ENCODE measurements at regions not wholly inside any gene's neighbourhood (a gene's known extent, or its start where the extent isn't known, plus 50 kb on each side); places are given as distances from the start of the nearest gene placed in this dataset.

- no peak for DNase-seq
- H3K9ac ChIP-seq (ENCODE audit: extremely low read depth, low read length, poor library complexity, severe bottlenecking): no peak overlapping the region
- H3K4me1 ChIP-seq (ENCODE audit: control insufficient read depth, insufficient read depth, low read length): no peaks in the 10 kb centered on the region
- no peaks in the 10 kb centered on the region for H3K36me3 ChIP-seq (ENCODE audit: control insufficient read depth, insufficient read depth, low read length)
- Mint-ChIP-seq H3K4me1 (no peaks in the 10 kb centered on the region), H3K4me3 (no peak overlapping the region), H3K36me3 (ENCODE audit: low read depth) (no peaks in the 10 kb centered on the region), H3K27ac (no peak overlapping the region), H3K27me3 (ENCODE audit: insufficient read depth) (no peaks in the 10 kb centered on the region), H3K9me3 (no peaks in the 10 kb centered on the region)
- H3K4me3 ChIP-seq (ENCODE audit: low read length): no peak overlapping the region
- no peaks in the 10 kb centered on the region for H3K27me3 ChIP-seq (ENCODE audit: control insufficient read depth, insufficient read depth, low read length, poor library complexity, severe bottlenecking)
- no peaks in the 10 kb centered on the region for H3K9me3 ChIP-seq (ENCODE audit: control insufficient read depth, low read length)
- no peak for TF ChIP-seq CTCF (conservative IDR thresholded peaks at IDR 0.05)
- H3K27ac ChIP-seq (ENCODE audit: low read depth, low read length): no peak overlapping the region
These were observed 234.7 kb upstream of the ZPLD1 start for GRCh38 chr3:102200126-102200525.

GRCh38 chr3:102200560-102200959 lies 234.3 kb upstream of the ZPLD1 start:
- Mint-ChIP-seq H3K27ac (no peak overlapping the region), H3K4me3 (no peak overlapping the region), H3K36me3 (ENCODE audit: low read depth) (no peaks in the 10 kb centered on the region), H3K4me1 (no peaks in the 10 kb centered on the region), H3K9me3 (no peaks in the 10 kb centered on the region), H3K27me3 (ENCODE audit: insufficient read depth) (no peaks in the 10 kb centered on the region)
- H3K9me3 ChIP-seq (ENCODE audit: control insufficient read depth, low read length): no peaks in the 10 kb centered on the region
- no peak overlapping the region for H3K9ac ChIP-seq (ENCODE audit: extremely low read depth, low read length, poor library complexity, severe bottlenecking)
- H3K27me3 ChIP-seq (ENCODE audit: control insufficient read depth, insufficient read depth, low read length, poor library complexity, severe bottlenecking): no peaks in the 10 kb centered on the region
- no peak for TF ChIP-seq CTCF (conservative IDR thresholded peaks at IDR 0.05)
- no peak overlapping the region for H3K4me3 ChIP-seq (ENCODE audit: low read length)
- H3K4me1 ChIP-seq (ENCODE audit: control insufficient read depth, insufficient read depth, low read length): no peaks in the 10 kb centered on the region
- no peak for DNase-seq
- H3K27ac ChIP-seq (ENCODE audit: low read depth, low read length): no peak overlapping the region
- no peaks in the 10 kb centered on the region for H3K36me3 ChIP-seq (ENCODE audit: control insufficient read depth, insufficient read depth, low read length)

GRCh38 chr3:102205647-102206046 lies 229.2 kb upstream of the ZPLD1 start:
- H3K27me3 Mint-ChIP-seq (ENCODE audit: insufficient read depth): no peaks in the 10 kb centered on the region
- Histone ChIP-seq H3K36me3 (ENCODE audit: control insufficient read depth, insufficient read depth, low read length) (no peaks in the 10 kb centered on the region), H3K27me3 (ENCODE audit: control insufficient read depth, insufficient read depth, low read length, poor library complexity, severe bottlenecking) (no peaks in the 10 kb centered on the region), H3K27ac (ENCODE audit: low read depth, low read length) (no peak overlapping the region), H3K4me3 (ENCODE audit: low read length) (no peak overlapping the region), H3K4me1 (ENCODE audit: control insufficient read depth, insufficient read depth, low read length) (no peaks in the 10 kb centered on the region), H3K9me3 (ENCODE audit: control insufficient read depth, low read length) (peaks cover 7% of the 10 kb centered on the region), H3K9ac (ENCODE audit: extremely low read depth, low read length, poor library complexity, severe bottlenecking) (no peak overlapping the region)
- 94% methylated on average over 1 of the region's 1 CpG; no CpG with 5 or more reads in 1 of the 2 experiments for WGBS, 2 experiments (ENCODE audit: insufficient coverage in 1 of 2, insufficient read length in 1 of 2)
- no peak for DNase-seq
- no peak overlapping the region for H3K4me3 Mint-ChIP-seq
- peaks cover 3% of the 10 kb centered on the region for H3K4me1 Mint-ChIP-seq
- no peak for TF ChIP-seq CTCF (conservative IDR thresholded peaks at IDR 0.05)
- H3K27ac Mint-ChIP-seq: no peak overlapping the region
- no peaks in the 10 kb centered on the region for H3K36me3 Mint-ChIP-seq (ENCODE audit: low read depth)
- peaks cover 16% of the 10 kb centered on the region for H3K9me3 Mint-ChIP-seq

All from endodermal cell (in vitro differentiated cells).